GM23338 (cell line): ENCODE measurements at regions not wholly inside any gene's neighbourhood (a gene's known extent, or its start where the extent isn't known, plus 50 kb on each side); places are given as distances from the start of the nearest gene placed in this dataset.

Experiments used
- ATAC-seq: fragments of 200-7000 bp; cut with Tn5 transposase; 3 replicates; pipeline ENCODE4 v1.9.1; 2020
- DNase-seq: peaks from one replicate; pipeline ENCODE4 v3.0.0-alpha.2; 2015; ENCODE audit warnings: low spot score
- H2AFZ ChIP-seq: fragments of 200-600 bp; sonication (generic); 2 replicates; pipeline ENCODE4 v1.8.0; 2016; ENCODE audit warnings: antibody characterized with exemption, mild to moderate bottlenecking, moderate library complexity
- H3F3A ChIP-seq: fragments of 200-600 bp; sonication (generic); replicated peaks from 2 replicates; pipeline ENCODE4 v1.8.0; 2017; ENCODE audit warnings: antibody characterized with exemption, mixed run types, low read depth
- H3K27ac ChIP-seq: fragments of 200-600 bp; sonication (generic); 2 replicates; pipeline ENCODE4 v1.6.1; 2016; ENCODE audit warnings: low read depth
- H3K27me3 ChIP-seq: fragments of 200-600 bp; sonication (generic); 2 replicates; pipeline ENCODE4 v1.8.0; 2016; ENCODE audit warnings: mild to moderate bottlenecking, mixed run types, moderate library complexity; ENCODE audit not compliant: insufficient read depth
- H3K36me3 ChIP-seq: fragments of 200-600 bp; sonication (generic); 2 replicates; pipeline ENCODE4 v1.8.0; 2016; ENCODE audit warnings: mild to moderate bottlenecking; ENCODE audit not compliant: insufficient read depth
- H3K4me1 ChIP-seq: fragments of 200-600 bp; sonication (generic); 2 replicates; pipeline ENCODE4 v1.8.0; 2016; ENCODE audit warnings: mild to moderate bottlenecking, moderate library complexity; ENCODE audit not compliant: insufficient read depth
- H3K4me2 ChIP-seq: fragments of 200-600 bp; sonication (generic); 2 replicates; pipeline ENCODE4 v1.7.1; 2017; ENCODE audit warnings: mixed run types
- H3K4me3 ChIP-seq: fragments of 200-600 bp; sonication (generic); 2 replicates; pipeline ENCODE4 v1.6.1; 2016; ENCODE audit warnings: mixed run types
- H3K79me2 ChIP-seq: fragments of 200-600 bp; sonication (generic); replicated peaks from 2 replicates; pipeline ENCODE4 v1.8.0; 2017; ENCODE audit warnings: mild to moderate bottlenecking; ENCODE audit not compliant: insufficient read depth
- H3K9me2 ChIP-seq: fragments of 200-600 bp; sonication (generic); 2 replicates; pipeline ENCODE4 v1.8.0; 2017; ENCODE audit not compliant: insufficient read depth
- H4K20me1 ChIP-seq: fragments of 200-600 bp; sonication (generic); replicated peaks from 2 replicates; pipeline ENCODE4 v1.8.0; 2017; ENCODE audit warnings: mild to moderate bottlenecking; ENCODE audit not compliant: insufficient read depth
- H3K27ac Mint-ChIP-seq: 2 replicates; pipeline ENCODE4 v1.8.0; 2020; ENCODE audit warnings: inconsistent platforms, mild to moderate bottlenecking, moderate library complexity, mixed read lengths
- H3K27me3 Mint-ChIP-seq: 3 replicates; pipeline ENCODE4 v1.8.0; 2022; ENCODE audit warnings: low read depth, mild to moderate bottlenecking, moderate library complexity, mixed read lengths, inconsistent platforms; ENCODE audit not compliant: insufficient read depth, poor library complexity
- H3K36me3 Mint-ChIP-seq: 3 replicates; pipeline ENCODE4 v1.8.0; 2021; ENCODE audit warnings: low read depth, mild to moderate bottlenecking, inconsistent platforms, moderate library complexity, mixed read lengths
- H3K4me1 Mint-ChIP-seq: 3 replicates; pipeline ENCODE4 v1.8.0; 2020; ENCODE audit warnings: mild to moderate bottlenecking, inconsistent platforms, mixed read lengths
- H3K4me3 Mint-ChIP-seq: 3 replicates; pipeline ENCODE4 v1.8.0; 2021; ENCODE audit warnings: moderate library complexity, mild to moderate bottlenecking, inconsistent platforms, mixed read lengths
- H3K9me3 Mint-ChIP-seq: 3 replicates; pipeline ENCODE4 v1.8.0; 2020; ENCODE audit warnings: moderate library complexity, mild to moderate bottlenecking, inconsistent platforms, mixed read lengths
- CREB1 ChIP-seq: fragments of 250-450 bp; sonication (Bioruptor Pico); IDR thresholded peaks from 2 replicates; pipeline ENCODE4 v1.5.0; 2020; ENCODE audit warnings: low read depth, mild to moderate bottlenecking, moderate library complexity
- CTCF ChIP-seq, 2 experiments: fragments of 200-600 bp in 1 of 2; sonication (generic) in 1 of 2; conservative IDR thresholded peaks; 2 replicates each; pipeline versions ENCODE4 v1.5.1 to v1.6.1; 2016 to 2017; ENCODE audit warnings: antibody characterized with exemption in 2 of 2, low read depth in 2 of 2, mild to moderate bottlenecking in 2 of 2, moderate library complexity in 1 of 2
- ETS1 ChIP-seq: IDR thresholded peaks from 2 replicates; pipeline ENCODE4 v1.6.1; 2016; ENCODE audit warnings: antibody characterized with exemption
- EZH2 ChIP-seq: fragments of 200-600 bp; sonication (generic); IDR thresholded peaks from one replicate; pipeline ENCODE4 v1.8.0; 2017; ENCODE audit warnings: antibody characterized with exemption, mild to moderate bottlenecking, low read depth; ENCODE audit not compliant: unreplicated experiment
- EZH2phosphoT487 ChIP-seq: fragments of 200-600 bp; sonication (generic); IDR thresholded peaks from one replicate; pipeline ENCODE4 v1.8.1; 2018; ENCODE audit warnings: antibody characterized with exemption; ENCODE audit not compliant: unreplicated experiment
- JUNB ChIP-seq: IDR thresholded peaks from one replicate; pipeline ENCODE4 v1.6.1; 2016; ENCODE audit warnings: antibody characterized with exemption; ENCODE audit not compliant: unreplicated experiment
- NANOG ChIP-seq: IDR thresholded peaks from 2 replicates; pipeline ENCODE4 v1.6.1; 2016; ENCODE audit warnings: antibody characterized with exemption, borderline replicate concordance
- POLR2AphosphoS5 ChIP-seq: IDR thresholded peaks from 2 replicates; pipeline ENCODE4 v1.6.1; 2016; ENCODE audit warnings: antibody characterized with exemption, low read depth
- REST ChIP-seq: IDR thresholded peaks from one replicate; pipeline ENCODE4 v1.6.1; 2018; ENCODE audit warnings: antibody characterized with exemption; ENCODE audit not compliant: unreplicated experiment
- STAT1 ChIP-seq: IDR thresholded peaks from one replicate; pipeline ENCODE4 v1.6.1; 2016; ENCODE audit warnings: antibody characterized with exemption; ENCODE audit not compliant: unreplicated experiment
- ZNF114 ChIP-seq: fragments of 250-450 bp; sonication (Bioruptor Pico); IDR thresholded peaks from 2 replicates; pipeline ENCODE4 v1.5.0; 2020; ENCODE audit warnings: mild to moderate bottlenecking, moderate library complexity
- ZNF331 ChIP-seq: fragments of 250-450 bp; sonication (Bioruptor Pico); IDR thresholded peaks from 2 replicates; pipeline ENCODE4 v1.5.0; 2020; ENCODE audit warnings: low read depth, mild to moderate bottlenecking, moderate library complexity
- ZNF462 ChIP-seq: fragments of 250-450 bp; sonication (Bioruptor Pico); IDR thresholded peaks from 2 replicates; pipeline ENCODE4 v1.5.0; 2020; ENCODE audit warnings: mild to moderate bottlenecking, moderate library complexity

- Histone ChIP-seq H4K20me1 (no peaks in the 10 kb centered on the region), H2AFZ (no peak overlapping the region), H3K4me2 (no peak overlapping the region), H3F3A (no peaks in the 10 kb centered on the region), H3K27ac (no peak overlapping the region), H3K4me1 (peaks cover 13% of the 10 kb centered on the region), H3K79me2 (no peaks in the 10 kb centered on the region), H3K27me3 (no peaks in the 10 kb centered on the region), H3K9me2 (no peaks in the 10 kb centered on the region), H3K36me3 (no peaks in the 10 kb centered on the region), H3K4me3 (no peak overlapping the region)
- Mint-ChIP-seq H3K36me3 (no peaks in the 10 kb centered on the region), H3K27me3 (peaks cover 9% of the 10 kb centered on the region), H3K9me3 (peaks cover 6% of the 10 kb centered on the region; the same call in 1 of the 3 replicates), H3K27ac (no peak overlapping the region; the same call in 1 of the 2 replicates), H3K4me3 (no peak overlapping the region), H3K4me1 (peaks cover 20% of the 10 kb centered on the region)
- TF ChIP-seq STAT1 (no peak), CREB1 (CRISPR knock-in tag) (no peak), JUNB (no peak), ZNF331 (CRISPR knock-in tag) (no peak), REST (no peak), NANOG (no peak), ZNF114 (no peak), ZNF462 (CRISPR knock-in tag) (no peak), POLR2AphosphoS5 (no peak), EZH2 (no peak), EZH2phosphoT487 (no peak), CTCF (conservative IDR thresholded peaks at IDR 0.05; ENCODE audit: low read depth in 2 of 2) (no peak), ETS1 (no peak)
- ATAC-seq (no peak), DNase-seq (no peak)
Observed at GRCh38 chr9:134980516-134980915, 62.8 kb upstream of the FCN1 start.
